ENCODE measurements at regions not wholly inside any gene's neighbourhood (a gene's known extent, or its start where the extent isn't known, plus 50 kb on each side); places are given as distances from the start of the nearest gene placed in this dataset.

DNA sequence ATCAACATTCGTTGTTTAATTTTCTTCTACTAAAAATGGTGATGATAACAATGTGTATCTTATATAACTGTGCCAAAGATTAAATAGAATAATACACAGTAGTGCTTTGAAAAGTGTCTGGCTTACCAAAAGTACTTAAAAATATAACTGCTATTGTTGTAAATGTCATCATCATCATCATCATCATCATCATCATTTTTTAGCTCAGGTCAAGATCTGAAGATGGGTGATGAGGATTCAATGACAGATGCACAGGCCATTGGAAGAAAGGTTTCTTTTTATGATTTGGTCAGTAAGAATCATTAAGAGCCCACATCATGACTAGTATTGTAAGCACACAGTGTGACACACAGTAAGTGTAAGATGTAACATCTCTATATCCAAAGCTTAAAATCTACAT, 795.2 kb downstream of the SLC4A3 start:
- DNase-seq (ENCODE audit: low read depth, low spot score), result no peak

- no peak for DNase-seq (ENCODE audit: low read depth, low spot score)
These were observed 797.1 kb downstream of the SLC4A3 start for GRCh38 chr2:220424561-220424960.

DNA sequence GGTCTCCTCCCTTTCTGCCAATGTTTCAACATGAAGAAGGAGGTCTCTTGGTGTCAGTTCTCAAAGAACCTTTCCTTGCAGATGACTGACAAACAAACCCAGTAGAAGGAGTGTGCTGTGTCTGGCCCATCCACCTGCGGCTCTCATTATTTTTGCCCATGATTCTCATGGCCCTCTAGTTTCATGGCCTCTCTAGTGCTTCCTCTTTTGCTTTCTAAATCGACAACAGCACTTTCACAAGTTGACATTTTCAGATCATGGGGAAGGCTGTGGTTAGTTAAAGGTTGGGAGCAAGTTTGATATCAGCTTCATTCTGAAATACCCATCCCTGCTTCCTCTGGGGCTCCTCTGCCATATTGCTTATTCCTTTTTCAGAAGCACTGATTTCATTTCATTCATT, 805.2 kb downstream of the SLC4A3 start:
- no peak for DNase-seq (ENCODE audit: low read depth, low spot score)

DNA sequence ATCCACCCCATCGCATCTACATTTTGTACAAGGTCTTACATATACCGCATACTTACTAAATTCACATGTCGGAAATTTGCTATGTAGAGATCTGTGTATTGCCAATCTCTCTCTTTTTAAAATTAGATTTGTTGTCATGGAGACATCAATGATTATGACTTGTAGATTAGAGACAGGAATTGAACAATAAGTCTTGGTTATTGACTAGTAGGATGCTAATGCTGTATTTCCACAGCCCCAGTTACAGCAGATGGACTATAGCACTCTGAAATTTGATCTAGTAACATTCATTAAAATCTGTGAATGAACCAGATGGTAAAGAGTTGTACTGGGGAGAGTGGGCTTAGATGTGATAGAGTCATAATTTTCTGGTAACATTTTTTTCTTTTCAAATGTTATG, 805.7 kb downstream of the SLC4A3 start:
- no peak for DNase-seq (ENCODE audit: low read depth, low spot score)

DNA sequence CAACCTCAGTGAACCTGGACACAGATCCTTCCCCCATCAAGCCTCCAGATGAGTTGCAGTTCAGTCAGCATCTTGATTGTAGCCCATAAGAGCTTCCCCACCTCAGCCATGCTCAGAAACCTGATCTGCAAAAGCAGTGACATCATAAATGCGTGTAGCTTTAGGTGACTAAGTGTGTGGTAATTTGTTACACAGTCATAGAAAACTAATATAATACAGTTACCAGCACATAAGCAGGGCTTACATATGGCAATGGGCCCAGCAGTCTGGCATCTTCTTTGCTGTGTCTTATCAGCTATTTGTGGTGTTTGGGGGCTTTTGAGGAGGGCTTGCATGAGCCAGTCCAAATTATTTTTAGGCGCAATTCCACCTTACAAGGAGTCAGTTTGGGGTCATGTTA, 807.0 kb downstream of the SLC4A3 start:
- no peak for DNase-seq (ENCODE audit: low read depth, low spot score)

DNA sequence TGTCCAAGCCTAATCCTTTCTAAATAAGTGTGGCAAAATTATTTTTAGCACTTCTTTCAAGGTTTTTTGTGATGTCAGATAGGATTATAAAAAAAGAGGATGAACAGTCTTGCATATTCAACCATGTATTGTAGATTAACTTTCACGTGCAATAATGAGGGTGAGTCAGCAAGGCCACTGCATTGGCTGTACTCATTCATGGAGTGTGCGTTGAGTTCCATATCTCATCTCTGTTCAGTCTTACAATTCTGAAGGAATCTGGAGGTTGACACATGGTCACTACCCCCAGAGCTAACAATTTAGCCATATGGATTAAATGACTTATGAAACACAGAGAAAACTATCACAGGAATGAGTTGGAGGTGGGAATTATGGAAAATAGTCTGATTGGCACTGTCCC, 810.5 kb downstream of the SLC4A3 start:
- no peak for DNase-seq (ENCODE audit: low read depth, low spot score)

DNA sequence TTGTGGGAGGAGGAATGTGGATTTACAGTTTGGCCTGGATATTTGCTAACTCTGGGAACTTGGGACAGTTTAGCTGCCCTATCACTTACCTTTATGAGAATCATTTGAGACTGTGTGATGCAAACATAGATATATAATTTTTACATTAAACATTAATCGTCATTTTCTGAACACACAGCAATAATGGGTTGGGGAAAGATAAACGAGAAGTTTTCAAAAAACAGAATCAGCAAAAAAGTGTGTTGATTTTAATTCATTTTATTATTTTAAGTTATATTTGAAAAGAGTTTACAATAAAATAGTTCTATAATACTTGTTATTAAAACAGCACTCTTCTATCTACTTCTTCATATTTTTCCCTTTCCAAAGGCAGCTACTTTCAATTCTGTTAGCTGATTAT, 813.3 kb downstream of the SLC4A3 start:
- no peak for DNase-seq (ENCODE audit: low read depth, low spot score)

GRCh38 chr2:220441404-220441803, 814.0 kb downstream of the SLC4A3 start:
- DNase-seq (ENCODE audit: low read depth, low spot score), result no peak

DNA sequence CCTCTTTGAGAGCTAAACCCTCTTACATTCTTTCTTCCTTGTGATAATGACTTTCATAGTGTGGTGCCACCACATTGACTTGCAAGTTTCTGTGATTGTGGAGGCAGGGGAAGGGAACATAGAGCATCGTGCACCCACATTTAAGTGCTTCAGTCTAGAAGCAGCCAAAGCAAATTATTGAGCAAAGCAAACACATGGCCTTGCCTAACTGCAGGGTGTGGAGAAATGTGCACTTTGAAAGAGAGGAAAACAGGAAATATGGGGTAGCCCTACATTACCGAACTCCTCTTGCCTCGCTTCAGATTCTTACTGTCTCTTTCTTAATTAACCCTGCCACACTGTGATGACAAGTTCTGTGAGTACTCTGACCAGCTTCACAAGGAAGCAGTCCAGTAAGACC, 814.6 kb downstream of the SLC4A3 start:
- DNase-seq (ENCODE audit: low read depth, low spot score), result no peak

DNA sequence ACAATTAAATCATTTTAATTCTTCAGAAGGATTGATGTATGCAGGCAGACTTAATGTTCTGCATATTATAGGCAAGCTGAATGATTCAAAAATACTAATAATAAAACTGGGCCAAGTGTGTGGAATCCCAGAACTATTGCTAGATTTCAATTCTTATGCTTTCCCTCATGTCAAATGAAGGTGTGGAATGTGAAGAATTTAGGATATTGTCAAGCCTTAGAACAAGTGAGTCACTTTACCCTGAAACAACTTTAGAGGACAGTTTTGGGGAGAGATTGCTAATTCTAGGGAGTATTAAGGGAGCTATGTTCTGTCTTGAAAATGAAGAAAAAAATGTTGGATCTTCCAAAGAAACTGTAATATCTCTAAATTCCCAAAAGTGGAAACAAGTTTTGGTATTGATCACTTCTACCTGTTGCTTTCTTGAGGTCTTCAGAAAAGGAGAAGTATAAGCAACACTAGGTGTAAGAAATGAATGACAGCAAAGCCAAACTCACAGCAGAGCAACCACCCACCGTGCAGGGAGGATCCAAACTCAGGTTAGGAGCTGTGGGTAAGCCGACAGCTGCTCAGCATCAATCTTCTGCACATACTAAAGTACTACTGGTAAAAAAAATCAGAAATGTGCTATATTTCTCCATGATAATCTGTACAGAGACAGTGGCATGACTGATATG, 818.1 kb downstream of the SLC4A3 start:
- DNase-seq (ENCODE audit: low read depth, low spot score), result no peak

- no peak for DNase-seq (ENCODE audit: low read depth, low spot score)
These were observed 818.8 kb downstream of the SLC4A3 start for GRCh38 chr2:220446106-220446712.

- no peak for DNase-seq (ENCODE audit: low read depth, low spot score)
These were observed 823.4 kb downstream of the SLC4A3 start for GRCh38 chr2:220450846-220451245.

- DNase-seq (ENCODE audit: low read depth, low spot score), result no peak
These were observed 824.0 kb downstream of the SLC4A3 start for GRCh38 chr2:220451438-220451837.

DNA sequence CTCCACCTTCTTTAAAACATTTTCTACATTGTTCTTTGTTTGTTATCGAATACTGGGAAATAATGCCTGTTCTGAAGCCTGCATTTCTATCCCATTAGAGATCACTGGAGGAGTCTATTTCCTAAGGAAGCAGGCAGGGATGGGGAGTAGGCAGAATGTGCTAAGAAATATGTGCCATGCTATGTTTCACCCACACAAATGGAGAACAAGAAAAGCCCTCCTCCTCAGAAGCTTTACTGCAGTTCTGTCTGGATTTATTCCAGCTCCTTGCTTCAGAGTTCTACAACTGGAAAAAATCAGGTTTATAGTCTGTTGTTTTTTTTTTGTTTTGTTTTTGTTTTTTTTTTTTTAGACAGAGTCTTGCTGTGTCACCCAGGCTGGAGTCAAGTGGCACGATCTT, 825.1 kb downstream of the SLC4A3 start:
- DNase-seq (ENCODE audit: low read depth, low spot score), result no peak

GRCh38 chr2:220455351-220455990, 828.0 kb downstream of the SLC4A3 start:
- no peak for DNase-seq (ENCODE audit: low read depth, low spot score)

GRCh38 chr2:220458051-220458450, 830.6 kb downstream of the SLC4A3 start:
- no peak for DNase-seq (ENCODE audit: low read depth, low spot score)

DNA sequence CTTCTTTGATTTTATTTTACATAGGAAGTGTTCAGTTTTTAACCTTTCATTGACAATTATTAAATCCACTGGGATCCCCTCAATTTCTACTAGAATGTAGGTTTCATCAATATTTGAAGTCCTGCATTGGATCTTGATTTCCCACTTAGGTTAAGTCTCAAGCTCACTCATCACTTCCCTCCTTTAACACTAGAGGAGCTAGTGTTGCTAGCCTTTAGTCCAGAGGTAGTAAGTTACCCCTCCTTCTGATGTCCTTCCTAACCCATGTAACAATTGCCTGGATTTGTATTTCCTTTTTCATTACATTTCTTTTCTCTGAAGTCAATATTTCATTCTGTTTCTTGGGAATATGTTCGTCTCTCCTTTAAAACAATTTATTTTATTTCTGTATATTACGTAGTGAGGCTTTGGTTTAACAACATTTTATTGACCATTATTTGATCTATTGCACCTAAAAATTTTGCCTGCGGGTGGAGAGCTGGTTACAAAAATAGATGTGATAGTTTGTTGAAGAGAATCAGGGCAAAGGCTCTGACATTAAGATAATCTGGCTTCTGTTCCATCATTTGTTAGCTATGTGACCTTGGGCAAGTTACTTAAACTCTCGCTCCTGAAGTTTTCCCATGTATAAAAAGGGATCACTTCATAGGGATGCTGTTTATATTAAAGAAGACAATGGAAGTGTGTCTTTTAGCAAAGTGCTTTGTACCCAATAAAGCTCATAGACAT, 833.0 kb downstream of the SLC4A3 start:
- DNase-seq (ENCODE audit: low read depth, low spot score), result no peak

- no peak for DNase-seq (ENCODE audit: low read depth, low spot score)
These were observed 836.4 kb downstream of the SLC4A3 start for GRCh38 chr2:220463876-220464275.

GRCh38 chr2:220465700-220466099, 838.3 kb downstream of the SLC4A3 start:
- DNase-seq (ENCODE audit: low read depth, low spot score), result no peak

DNA sequence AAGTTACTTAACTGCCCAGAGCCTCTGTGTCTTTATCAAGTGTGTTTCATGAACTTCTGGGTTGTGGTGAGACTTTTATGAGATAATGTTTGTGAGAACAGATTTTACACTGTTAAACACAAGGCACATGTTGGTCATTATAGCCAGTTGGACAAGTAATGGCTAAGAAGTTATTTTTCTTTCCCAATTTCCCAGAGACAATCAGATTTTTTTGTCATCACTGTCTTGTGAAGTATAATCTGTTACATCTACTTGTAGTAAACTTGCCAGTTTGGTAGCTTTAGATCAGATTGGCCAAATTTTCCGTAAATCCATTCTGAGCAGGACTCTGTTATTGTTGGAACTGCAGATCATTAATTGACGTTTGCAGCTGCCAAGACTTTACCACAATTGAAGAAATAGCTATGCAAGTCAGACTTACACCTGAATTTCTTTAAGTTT, 838.8 kb downstream of the SLC4A3 start:
- DNase-seq (ENCODE audit: low read depth, low spot score), result no peak

GRCh38 chr2:220469201-220469600, 841.8 kb downstream of the SLC4A3 start:
- no peak for DNase-seq (ENCODE audit: low read depth, low spot score)

DNA sequence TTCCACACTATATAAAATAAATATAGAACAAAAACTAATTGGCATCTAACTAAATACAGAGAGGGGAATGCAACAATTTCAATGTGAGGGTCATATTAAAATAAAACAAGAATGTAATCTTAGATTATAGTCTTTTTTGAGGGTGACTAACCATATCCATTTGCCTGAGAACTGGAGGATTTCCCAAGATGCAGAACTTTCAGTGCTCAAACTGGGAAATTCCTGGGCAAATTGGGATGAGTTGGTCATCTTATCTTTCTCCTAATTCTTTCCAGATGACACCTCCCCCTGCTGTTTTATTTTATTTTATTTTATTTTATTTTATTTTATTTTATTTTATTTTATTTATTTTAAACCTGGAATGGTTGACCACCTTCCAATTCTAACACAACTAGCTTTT, 846.2 kb downstream of the SLC4A3 start:
- no peak for DNase-seq (ENCODE audit: low read depth, low spot score)

GRCh38 chr2:220476877-220477276, 849.4 kb downstream of the SLC4A3 start:
- no peak for DNase-seq (ENCODE audit: low read depth, low spot score)
